Panc1 (cell line): ENCODE measurements at regions not wholly inside any gene's neighbourhood (a gene's known extent, or its start where the extent isn't known, plus 50 kb on each side); places are given as distances from the start of the nearest gene placed in this dataset.

Experiments used
- ATAC-seq: fragments of 200-7000 bp; cut with Tn5 transposase; 2 replicates; pipeline ENCODE4 v1.9.1; 2020; ENCODE audit warnings: mild to moderate bottlenecking, moderate library complexity
- BruUV-seq: library from RNA; stranded (reverse); fragments of 400-500 nt; replicated peaks from 2 replicates; lab custom pipeline; 2021; lab: Mats Ljungman, UMichigan
- CTCF ChIA-PET: fragments of 300-600 bp; sonication (Branson Sonifier 250); formaldehyde crosslinking; loops from one replicate; lab custom pipeline; 2022; ENCODE audit warnings: antibody characterized with exemption; lab: Charles Lee
- POLR2A ChIA-PET: fragments of 300-600 bp; sonication (Branson Sonifier 250); formaldehyde crosslinking; loops from one replicate; lab custom pipeline; 2022; ENCODE audit warnings: antibody characterized with exemption; lab: Charles Lee
- DNase-seq: peaks from one replicate; pipeline ENCODE4 v3.0.0-alpha.2; 2010; ENCODE audit warnings: low read depth, low spot score
- H3K27ac ChIP-seq: 2 replicates; pipeline ENCODE4 v1.5.1; 2011; ENCODE audit warnings: mild to moderate bottlenecking, low read length, inconsistent platforms
- H3K27me3 ChIP-seq: fragments of 200-500 bp; sonication (Bioruptor generic); 2 replicates; pipeline ENCODE4 v1.6.0; 2014; ENCODE audit warnings: low read length, inconsistent platforms; ENCODE audit not compliant: control insufficient read depth, insufficient read depth
- H3K36me3 ChIP-seq: fragments of 200-500 bp; sonication (Bioruptor generic); 2 replicates; pipeline ENCODE4 v1.5.1; 2014; ENCODE audit warnings: inconsistent platforms, mild to moderate bottlenecking, low read length, moderate library complexity; ENCODE audit not compliant: control insufficient read depth, insufficient read depth
- H3K4me1 ChIP-seq: 2 replicates; pipeline ENCODE4 v1.5.1; 2011; ENCODE audit warnings: inconsistent platforms, mild to moderate bottlenecking, low read length, moderate library complexity; ENCODE audit not compliant: control insufficient read depth, insufficient read depth
- H3K4me3 ChIP-seq, 2 experiments: 2 replicates each; pipeline ENCODE4 v1.5.1; 2011 to 2012; ENCODE audit warnings: low read depth in 2 of 2, low read length in 2 of 2, mild to moderate bottlenecking in 2 of 2, inconsistent platforms in 1 of 2, moderate library complexity in 1 of 2
- H3K9me3 ChIP-seq: fragments of 200-500 bp; sonication (Bioruptor generic); 2 replicates; pipeline ENCODE4 v1.5.1; 2014; ENCODE audit warnings: low read depth, mild to moderate bottlenecking, inconsistent platforms, low read length, moderate library complexity; ENCODE audit not compliant: control insufficient read depth, insufficient read depth
- POLR2AphosphoS5 ChIP-seq: IDR thresholded peaks from 2 replicates; pipeline ENCODE4 v1.6.1; 2012; ENCODE audit warnings: mild to moderate bottlenecking, low read depth, low read length, moderate library complexity
- SIN3A ChIP-seq: IDR thresholded peaks from 2 replicates; pipeline ENCODE4 v1.6.1; 2012; ENCODE audit warnings: low read depth, mild to moderate bottlenecking, low read length, moderate library complexity, borderline replicate concordance; ENCODE audit not compliant: insufficient read depth
- TCF7L2 ChIP-seq: IDR thresholded peaks from 2 replicates; pipeline ENCODE4 v1.6.1; 2011; ENCODE audit warnings: mild to moderate bottlenecking, low read depth, low read length, inconsistent platforms
- in situ Hi-C: cut with HindIII; loops from 2 replicates; pipeline ENCODE4 v1.10.0; 2016; ENCODE audit warnings: low sequenced_read_pairs, low pct_unique_long_range_greater_than_20kb
- intact Hi-C: fragments of 100-400 bp; cut with micrococcal nuclease; formaldehyde crosslinking; loops from one replicate; pipeline ENCODE4 v1.10.0; 2022; ENCODE audit not compliant: unreplicated experiment
- TF ChIP-seq, protein P1 (sequence below), 2 experiments: IDR thresholded peaks; 2 replicates each; pipeline ENCODE4 v1.6.1; 2011 to 2012; ENCODE audit warnings: low read depth in 2 of 2, control low read depth in 1 of 2, low read length in 1 of 2, mild to moderate bottlenecking in 1 of 2, moderate library complexity in 1 of 2; ENCODE audit not compliant: insufficient read depth in 1 of 2
- TF ChIP-seq, protein P2 (sequence below): fragments of 450-650 bp; IDR thresholded peaks from 2 replicates; pipeline ENCODE4 v1.5.1; 2017; ENCODE audit warnings: mild to moderate bottlenecking

GRCh38 chr5:28399211-28399610 is 1360.8 kb upstream of the CDH9 start:
- intact Hi-C loops, result no loop called here
- ChIA-PET POLR2A (no interaction called here), CTCF (no interaction called here)
- in situ Hi-C loops, result no loop called here
- no peak overlapping the region for H3K27ac ChIP-seq
- no peaks in the 10 kb centered on the region; the same call in 1 of the 2 replicates for H3K4me1 ChIP-seq
- H3K4me3 ChIP-seq, result no peak overlapping the region
- H3K36me3 ChIP-seq, result no peaks in the 10 kb centered on the region
- TF ChIP-seq TCF7L2, result no peak
- no peak for TF ChIP-seq POLR2AphosphoS5
- TF ChIP-seq, protein P1, sequence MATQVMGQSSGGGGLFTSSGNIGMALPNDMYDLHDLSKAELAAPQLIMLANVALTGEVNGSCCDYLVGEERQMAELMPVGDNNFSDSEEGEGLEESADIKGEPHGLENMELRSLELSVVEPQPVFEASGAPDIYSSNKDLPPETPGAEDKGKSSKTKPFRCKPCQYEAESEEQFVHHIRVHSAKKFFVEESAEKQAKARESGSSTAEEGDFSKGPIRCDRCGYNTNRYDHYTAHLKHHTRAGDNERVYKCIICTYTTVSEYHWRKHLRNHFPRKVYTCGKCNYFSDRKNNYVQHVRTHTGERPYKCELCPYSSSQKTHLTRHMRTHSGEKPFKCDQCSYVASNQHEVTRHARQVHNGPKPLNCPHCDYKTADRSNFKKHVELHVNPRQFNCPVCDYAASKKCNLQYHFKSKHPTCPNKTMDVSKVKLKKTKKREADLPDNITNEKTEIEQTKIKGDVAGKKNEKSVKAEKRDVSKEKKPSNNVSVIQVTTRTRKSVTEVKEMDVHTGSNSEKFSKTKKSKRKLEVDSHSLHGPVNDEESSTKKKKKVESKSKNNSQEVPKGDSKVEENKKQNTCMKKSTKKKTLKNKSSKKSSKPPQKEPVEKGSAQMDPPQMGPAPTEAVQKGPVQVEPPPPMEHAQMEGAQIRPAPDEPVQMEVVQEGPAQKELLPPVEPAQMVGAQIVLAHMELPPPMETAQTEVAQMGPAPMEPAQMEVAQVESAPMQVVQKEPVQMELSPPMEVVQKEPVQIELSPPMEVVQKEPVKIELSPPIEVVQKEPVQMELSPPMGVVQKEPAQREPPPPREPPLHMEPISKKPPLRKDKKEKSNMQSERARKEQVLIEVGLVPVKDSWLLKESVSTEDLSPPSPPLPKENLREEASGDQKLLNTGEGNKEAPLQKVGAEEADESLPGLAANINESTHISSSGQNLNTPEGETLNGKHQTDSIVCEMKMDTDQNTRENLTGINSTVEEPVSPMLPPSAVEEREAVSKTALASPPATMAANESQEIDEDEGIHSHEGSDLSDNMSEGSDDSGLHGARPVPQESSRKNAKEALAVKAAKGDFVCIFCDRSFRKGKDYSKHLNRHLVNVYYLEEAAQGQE (IDR thresholded peaks at IDR 0.05; ENCODE audit: insufficient read depth in 1 of 2, low read depth in 2 of 2, low read length in 1 of 2), result no peak
- TF ChIP-seq, protein P2, sequence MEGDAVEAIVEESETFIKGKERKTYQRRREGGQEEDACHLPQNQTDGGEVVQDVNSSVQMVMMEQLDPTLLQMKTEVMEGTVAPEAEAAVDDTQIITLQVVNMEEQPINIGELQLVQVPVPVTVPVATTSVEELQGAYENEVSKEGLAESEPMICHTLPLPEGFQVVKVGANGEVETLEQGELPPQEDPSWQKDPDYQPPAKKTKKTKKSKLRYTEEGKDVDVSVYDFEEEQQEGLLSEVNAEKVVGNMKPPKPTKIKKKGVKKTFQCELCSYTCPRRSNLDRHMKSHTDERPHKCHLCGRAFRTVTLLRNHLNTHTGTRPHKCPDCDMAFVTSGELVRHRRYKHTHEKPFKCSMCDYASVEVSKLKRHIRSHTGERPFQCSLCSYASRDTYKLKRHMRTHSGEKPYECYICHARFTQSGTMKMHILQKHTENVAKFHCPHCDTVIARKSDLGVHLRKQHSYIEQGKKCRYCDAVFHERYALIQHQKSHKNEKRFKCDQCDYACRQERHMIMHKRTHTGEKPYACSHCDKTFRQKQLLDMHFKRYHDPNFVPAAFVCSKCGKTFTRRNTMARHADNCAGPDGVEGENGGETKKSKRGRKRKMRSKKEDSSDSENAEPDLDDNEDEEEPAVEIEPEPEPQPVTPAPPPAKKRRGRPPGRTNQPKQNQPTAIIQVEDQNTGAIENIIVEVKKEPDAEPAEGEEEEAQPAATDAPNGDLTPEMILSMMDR, result no peak
- no peak for TF ChIP-seq SIN3A
- no TSS peak for BruUV-seq
- no peaks in the 10 kb centered on the region for H3K27me3 ChIP-seq
- no peaks in the 10 kb centered on the region for H3K9me3 ChIP-seq
- no peak for ATAC-seq
- DNase-seq, result no peak

DNA sequence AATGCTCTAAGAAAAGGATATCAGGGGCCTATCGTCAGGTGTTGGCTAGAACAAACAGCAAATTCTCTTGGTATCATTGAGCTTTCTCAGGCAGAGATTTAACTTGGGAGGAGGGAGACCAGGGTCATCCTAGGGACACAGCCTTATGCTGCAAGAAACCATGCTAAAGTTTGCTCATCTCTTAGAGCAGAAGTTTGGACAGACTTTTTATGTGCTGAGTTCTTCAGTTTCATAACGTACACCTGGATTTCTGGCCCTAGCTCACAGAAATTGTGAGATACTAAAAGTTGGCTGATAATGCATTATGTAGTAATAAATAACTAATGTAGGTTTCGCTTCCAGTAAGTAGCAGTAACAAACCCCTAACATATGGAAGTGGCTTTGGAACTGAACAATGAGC is 1359.8 kb upstream of the CDH9 start:
- intact Hi-C loops (no loop called here), in situ Hi-C loops (no loop called here)
- Histone ChIP-seq H3K4me3 (no peak overlapping the region), H3K4me1 (no peaks in the 10 kb centered on the region; the same call in 1 of the 2 replicates), H3K36me3 (no peaks in the 10 kb centered on the region), H3K27ac (no peak overlapping the region), H3K9me3 (no peaks in the 10 kb centered on the region), H3K27me3 (no peaks in the 10 kb centered on the region)
- ChIA-PET CTCF (no interaction called here), POLR2A (no interaction called here)
- ATAC-seq (no peak), DNase-seq (no peak)
- BruUV-seq, result no TSS peak
- TF ChIP-seq, protein P1 (IDR thresholded peaks at IDR 0.05; ENCODE audit: insufficient read depth in 1 of 2, low read depth in 2 of 2, low read length in 1 of 2), result no peak
- no peak for TF ChIP-seq POLR2AphosphoS5
- TF ChIP-seq TCF7L2, result no peak
- no peak for TF ChIP-seq SIN3A
- TF ChIP-seq, protein P2, result no peak
